HG03432 (cell line): ENCODE measurements at regions not wholly inside any gene's neighbourhood (a gene's known extent, or its start where the extent isn't known, plus 50 kb on each side); places are given as distances from the start of the nearest gene placed in this dataset.

ENCODE experiments used
- ATAC-seq: cut with Tn5 transposase; IDR thresholded peaks from one replicate; pipeline ENCODE4 v1.9.1; 2021; ENCODE audit warnings: mild to moderate bottlenecking, moderate library complexity; ENCODE audit not compliant: unreplicated experiment

GRCh38 chr5:68770551-68770950, 323.3 kb upstream of the SLC30A5 start:
- ATAC-seq: no peak

DNA sequence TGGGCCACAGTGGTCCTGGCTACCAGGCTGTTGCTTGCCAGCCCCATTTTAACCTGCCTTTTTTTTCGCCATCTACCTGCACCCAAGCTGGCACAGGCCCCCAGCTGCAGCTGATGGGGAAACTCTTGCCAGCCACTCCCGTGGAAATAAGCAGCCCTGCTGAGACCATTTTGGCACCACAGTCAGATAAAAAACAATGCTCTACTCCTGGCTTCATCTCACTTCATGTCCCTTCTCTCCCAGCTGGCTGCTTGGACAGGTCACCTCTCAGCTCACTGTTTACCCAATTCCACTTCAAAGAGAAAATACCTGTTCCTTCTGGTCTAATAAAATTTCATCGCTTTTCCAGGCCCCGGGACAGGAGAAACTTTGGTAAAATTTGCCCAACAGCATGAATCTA, 322.6 kb upstream of the SLC30A5 start:
- ATAC-seq: no peak

GRCh38 chr5:68771732-68772131, 322.1 kb upstream of the SLC30A5 start:
- ATAC-seq: no peak

GRCh38 chr5:68776381-68776780, 317.4 kb upstream of the SLC30A5 start:
- ATAC-seq: no peak

DNA sequence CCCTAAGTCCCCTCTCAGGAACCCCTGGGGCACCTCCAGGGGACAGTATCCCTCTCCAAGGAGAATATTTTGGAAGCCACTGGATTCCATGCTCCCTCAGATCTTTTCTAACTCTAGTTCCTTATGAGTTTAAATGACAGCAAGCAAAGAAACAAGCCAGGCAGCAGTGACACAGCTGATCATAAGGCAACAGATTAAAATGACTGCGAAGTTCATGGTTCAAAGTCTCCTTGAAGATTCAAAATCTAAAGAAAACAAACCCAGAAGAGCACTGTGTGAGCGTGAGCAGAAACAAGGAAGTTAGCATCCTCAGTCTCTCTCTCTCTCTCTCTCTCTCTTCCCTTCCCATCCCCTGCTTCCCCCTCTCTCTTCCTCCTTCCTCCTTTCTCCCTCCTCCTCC, 316.7 kb upstream of the SLC30A5 start:
- no peak for ATAC-seq

- ATAC-seq: peak; percentile 64
Measured at GRCh38 chr5:68778484-68778883, 315.3 kb upstream of the SLC30A5 start.

DNA sequence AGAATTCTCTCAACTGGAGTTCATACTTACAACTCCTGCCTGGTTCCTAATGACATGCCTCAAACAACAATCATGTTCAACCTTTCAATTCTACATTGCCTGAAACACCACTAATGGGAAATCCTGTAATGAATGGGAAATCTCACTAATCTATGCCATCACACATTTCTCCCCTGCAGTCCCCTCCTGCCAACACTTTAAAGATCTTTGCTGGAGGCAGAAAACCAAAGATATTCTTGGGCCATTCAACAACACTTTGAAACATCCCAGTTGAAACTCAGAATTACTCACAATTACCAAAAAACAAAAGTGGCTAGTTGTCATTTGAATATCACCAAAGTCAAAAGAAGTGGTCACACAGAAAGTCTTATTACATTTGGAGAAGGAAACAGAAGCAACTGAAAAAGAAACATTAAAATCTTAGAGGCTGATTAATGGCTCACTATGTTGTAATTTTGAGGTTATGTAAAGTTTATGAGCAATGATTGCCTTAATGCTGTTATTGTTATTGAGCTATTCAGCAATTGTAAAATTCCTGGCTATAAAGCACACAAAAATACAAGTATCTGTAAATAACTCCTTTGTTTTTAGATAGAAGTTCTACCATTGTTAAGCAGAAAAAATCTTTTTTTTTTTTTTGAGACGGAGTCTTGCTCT, 313.4 kb upstream of the SLC30A5 start:
- ATAC-seq: no peak

- ATAC-seq: no peak
Measured at GRCh38 chr5:68793074-68793473, 300.7 kb upstream of the SLC30A5 start.

DNA sequence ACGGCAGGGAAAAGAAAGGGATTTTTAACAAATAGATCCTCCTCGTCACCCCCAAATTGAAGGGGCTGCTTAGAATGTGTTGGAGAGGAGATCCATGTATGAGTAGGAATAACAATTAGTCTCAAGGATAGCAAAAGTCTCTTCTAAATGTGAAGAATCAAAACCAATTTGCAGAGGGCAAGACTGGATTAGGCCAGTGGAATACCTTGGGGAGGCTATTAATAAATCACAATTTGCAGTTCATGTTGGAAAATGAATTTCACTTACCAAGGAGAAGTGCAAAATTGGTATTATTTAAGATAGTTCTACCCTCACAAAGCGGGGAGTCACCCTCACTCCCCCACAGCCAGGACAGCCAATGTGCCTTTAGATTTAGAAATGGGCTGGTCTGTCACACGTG, 299.8 kb upstream of the SLC30A5 start:
- no peak for ATAC-seq

DNA sequence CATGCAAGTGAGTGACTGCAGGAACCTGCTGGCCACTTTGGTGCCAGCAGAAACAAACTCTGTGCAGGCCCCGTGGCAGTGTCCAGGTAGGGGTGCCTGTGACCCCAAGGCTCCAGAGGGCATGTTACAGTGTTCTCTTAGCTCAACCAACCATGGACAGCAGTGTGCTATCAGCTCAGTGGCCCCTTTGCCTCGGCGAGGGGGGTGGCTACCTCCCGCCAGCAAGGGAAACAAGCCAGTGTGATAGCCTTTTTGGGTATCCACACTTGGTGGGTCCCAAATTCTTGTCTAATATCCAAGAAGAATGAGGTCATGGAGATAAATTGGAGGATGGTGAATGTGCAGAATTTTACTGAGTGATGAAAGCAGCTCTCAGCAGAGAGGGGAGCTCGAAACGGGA, 298.6 kb upstream of the SLC30A5 start:
- ATAC-seq: no peak

GRCh38 chr5:68798877-68799843, 294.7 kb upstream of the SLC30A5 start:
- no peak for ATAC-seq

- no peak for ATAC-seq
Measured at GRCh38 chr5:68802430-68802829, 291.4 kb upstream of the SLC30A5 start.

DNA sequence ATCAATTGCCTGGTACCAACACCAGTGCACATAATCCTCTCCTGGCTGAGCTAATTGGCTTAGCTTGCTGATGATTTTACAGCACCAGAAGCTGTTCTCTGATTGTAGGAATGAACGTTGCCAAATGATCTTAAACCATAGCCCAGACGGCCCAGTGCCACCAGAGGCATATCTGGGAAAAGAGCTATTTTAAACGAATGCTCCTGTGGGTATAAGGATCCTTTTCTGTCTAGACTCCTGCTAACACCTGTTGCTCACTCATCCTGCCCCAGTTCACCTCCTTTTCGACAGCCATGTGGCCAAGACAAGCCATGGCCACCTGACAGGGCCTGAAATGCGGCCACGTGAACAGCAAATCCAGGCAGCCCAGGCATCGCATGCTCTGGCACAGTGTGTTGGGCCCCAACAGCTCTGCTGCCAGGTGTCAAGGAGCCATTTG, 289.9 kb upstream of the SLC30A5 start:
- no peak for ATAC-seq

GRCh38 chr5:68804343-68804742, 289.5 kb upstream of the SLC30A5 start:
- ATAC-seq: no peak

DNA sequence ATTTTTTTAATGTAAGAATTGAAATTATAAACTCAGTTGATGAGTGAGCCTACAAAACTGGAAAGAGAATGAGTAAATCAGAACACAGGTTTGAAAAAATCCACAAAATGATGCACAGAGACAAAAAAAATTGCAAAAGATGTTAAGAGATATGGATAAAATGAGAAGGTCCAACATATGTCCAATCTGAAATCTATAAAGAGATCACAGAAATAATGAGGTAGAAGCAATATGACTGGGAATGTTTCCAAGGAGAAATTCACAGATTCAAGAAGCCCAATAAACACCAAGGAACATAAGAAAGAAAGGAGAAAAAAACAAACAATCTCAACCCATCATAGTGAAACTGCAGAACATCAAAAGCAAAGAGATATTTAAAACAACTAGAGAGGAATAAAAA, 288.4 kb upstream of the SLC30A5 start:
- ATAC-seq: no peak

- ATAC-seq: no peak
Measured at GRCh38 chr5:68817632-68818031, 276.2 kb upstream of the SLC30A5 start.

DNA sequence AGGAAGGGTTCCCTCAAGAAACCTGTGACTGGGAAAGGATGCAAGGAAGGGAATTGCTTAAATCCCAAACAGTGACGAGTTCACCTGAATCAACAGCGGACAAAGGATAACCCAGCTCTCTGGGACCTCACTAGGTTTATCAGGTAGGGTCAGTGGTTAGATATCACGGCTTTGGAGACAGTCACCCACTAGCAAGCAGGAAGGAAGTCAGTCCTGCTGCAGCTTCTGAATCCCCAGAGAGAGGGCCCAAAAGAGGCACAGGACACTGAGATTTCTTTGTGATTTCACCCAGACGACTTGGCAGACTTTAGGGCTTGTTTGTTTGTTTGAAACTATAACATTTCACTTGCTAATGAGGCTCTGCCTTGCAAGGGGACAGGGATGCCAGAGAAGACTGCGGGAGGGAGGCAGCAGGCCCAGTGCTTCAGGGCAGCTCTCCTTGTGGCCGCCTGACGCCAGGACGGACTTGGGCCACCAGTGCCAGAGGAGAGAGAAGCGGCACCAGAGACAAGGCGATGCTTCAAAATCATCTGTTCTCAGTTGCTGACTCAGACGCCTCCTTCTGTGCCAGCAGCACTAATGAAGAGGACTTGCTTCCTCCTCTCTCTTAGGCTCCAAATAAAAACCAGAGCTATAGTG, 275.6 kb upstream of the SLC30A5 start:
- ATAC-seq: no peak

DNA sequence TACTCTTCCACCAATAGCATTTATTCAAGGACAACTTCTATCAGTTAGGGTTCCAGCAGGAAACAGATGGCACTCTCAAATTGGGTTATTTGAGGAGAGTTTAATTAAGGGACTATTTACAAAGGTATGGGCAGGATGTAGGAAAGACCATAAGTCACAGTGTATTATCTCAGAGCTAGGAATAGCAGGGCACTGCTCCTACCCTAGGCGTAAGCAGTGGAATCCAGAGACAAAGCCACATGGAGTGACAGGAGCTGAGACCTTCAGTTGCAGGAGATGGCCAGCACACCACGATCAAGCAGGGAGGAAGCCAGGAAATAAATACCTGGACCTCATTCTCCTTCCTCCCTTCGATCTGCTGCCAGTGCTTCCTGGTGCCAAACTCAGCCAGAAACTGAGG, 274.9 kb upstream of the SLC30A5 start:
- no peak for ATAC-seq

- ATAC-seq: no peak
Measured at GRCh38 chr5:68821056-68821455, 272.8 kb upstream of the SLC30A5 start.

DNA sequence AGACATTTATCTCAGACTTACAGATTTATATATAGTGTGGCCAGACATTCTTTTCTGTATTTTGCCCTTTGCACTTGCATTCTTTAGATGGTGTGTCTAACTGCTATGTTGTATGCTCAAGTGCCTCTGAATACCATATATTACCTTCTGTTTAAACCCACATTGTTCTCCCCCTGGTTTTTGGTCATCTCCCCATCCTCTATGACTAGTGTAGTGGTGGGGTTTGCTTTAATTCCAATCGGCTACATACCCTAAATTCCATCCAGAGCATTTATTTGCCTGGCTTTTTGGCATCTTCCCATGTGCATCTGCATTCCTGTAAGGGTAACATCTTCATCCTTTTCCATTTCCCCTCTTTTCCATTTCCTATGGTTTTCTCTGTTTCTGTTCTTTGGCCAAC, 271.0 kb upstream of the SLC30A5 start:
- no peak for ATAC-seq

GRCh38 chr5:68823301-68823700, 270.5 kb upstream of the SLC30A5 start:
- no peak for ATAC-seq
